ENCODE measurements at regions not wholly inside any gene's neighbourhood (a gene's known extent, or its start where the extent isn't known, plus 50 kb on each side); places are given as distances from the start of the nearest gene placed in this dataset.

- no peak for TF ChIP-seq CTCF (IDR thresholded peaks at IDR 0.05; ENCODE audit: unreplicated experiment in 3 of 3)
- Mint-ChIP-seq H3K27ac (no peak overlapping the region), H3K27me3 (ENCODE audit: low read depth) (peaks cover 60% of the 10 kb centered on the region), H3K4me3 (no peak overlapping the region), H3K4me1 (no peaks in the 10 kb centered on the region), H3K9me3 (no peaks in the 10 kb centered on the region), H3K36me3 (ENCODE audit: low read depth) (no peaks in the 10 kb centered on the region)
Measured at GRCh38 chr11:11772865-11773515, 68.8 kb upstream of the USP47 start.

- H3K27me3 Mint-ChIP-seq (ENCODE audit: low read depth): peaks cover 71% of the 10 kb centered on the region
- no peaks in the 10 kb centered on the region for H3K36me3 Mint-ChIP-seq (ENCODE audit: low read depth)
- no peaks in the 10 kb centered on the region for H3K4me1 Mint-ChIP-seq
- no peak for TF ChIP-seq CTCF (IDR thresholded peaks at IDR 0.05; ENCODE audit: unreplicated experiment in 3 of 3)
- peaks cover 3% of the 10 kb centered on the region for H3K9me3 Mint-ChIP-seq
- no peak overlapping the region for H3K4me3 Mint-ChIP-seq
- H3K27ac Mint-ChIP-seq: no peak overlapping the region
Measured at GRCh38 chr11:11770921-11771486, 70.8 kb upstream of the USP47 start.

- no peak overlapping the region for H3K4me3 Mint-ChIP-seq
- H3K4me1 Mint-ChIP-seq: no peaks in the 10 kb centered on the region
- TF ChIP-seq CTCF (IDR thresholded peaks at IDR 0.05; ENCODE audit: unreplicated experiment in 3 of 3): no peak
- no peaks in the 10 kb centered on the region for H3K36me3 Mint-ChIP-seq (ENCODE audit: low read depth)
- no peak overlapping the region for H3K27ac Mint-ChIP-seq
- peaks cover 66% of the 10 kb centered on the region for H3K27me3 Mint-ChIP-seq (ENCODE audit: low read depth)
- peaks cover 3% of the 10 kb centered on the region for H3K9me3 Mint-ChIP-seq
Measured at GRCh38 chr11:11770296-11770695, 71.5 kb upstream of the USP47 start.

GRCh38 chr11:11769782-11770181 lies 72.0 kb upstream of the USP47 start:
- Mint-ChIP-seq H3K4me3 (no peak overlapping the region), H3K36me3 (ENCODE audit: low read depth) (no peaks in the 10 kb centered on the region), H3K9me3 (peaks cover 3% of the 10 kb centered on the region), H3K27ac (no peak overlapping the region), H3K4me1 (no peaks in the 10 kb centered on the region), H3K27me3 (ENCODE audit: low read depth) (peaks cover 61% of the 10 kb centered on the region)
- no peak for TF ChIP-seq CTCF (IDR thresholded peaks at IDR 0.05; ENCODE audit: unreplicated experiment in 3 of 3)

GRCh38 chr11:11769362-11769761 lies 72.4 kb upstream of the USP47 start:
- no peak overlapping the region for H3K4me3 Mint-ChIP-seq
- no peaks in the 10 kb centered on the region for H3K36me3 Mint-ChIP-seq (ENCODE audit: low read depth)
- H3K27me3 Mint-ChIP-seq (ENCODE audit: low read depth): peaks cover 57% of the 10 kb centered on the region
- no peak for TF ChIP-seq CTCF (IDR thresholded peaks at IDR 0.05; ENCODE audit: unreplicated experiment in 3 of 3)
- no peak overlapping the region for H3K27ac Mint-ChIP-seq
- H3K9me3 Mint-ChIP-seq: peaks cover 3% of the 10 kb centered on the region
- no peaks in the 10 kb centered on the region for H3K4me1 Mint-ChIP-seq

- no peaks in the 10 kb centered on the region for H3K36me3 Mint-ChIP-seq (ENCODE audit: low read depth)
- H3K9me3 Mint-ChIP-seq: peaks cover 3% of the 10 kb centered on the region
- no peak overlapping the region for H3K4me3 Mint-ChIP-seq
- H3K4me1 Mint-ChIP-seq: no peaks in the 10 kb centered on the region
- no peak overlapping the region for H3K27ac Mint-ChIP-seq
- TF ChIP-seq CTCF (IDR thresholded peaks at IDR 0.05; ENCODE audit: unreplicated experiment in 3 of 3): no peak
- peaks cover 53% of the 10 kb centered on the region for H3K27me3 Mint-ChIP-seq (ENCODE audit: low read depth)
Measured at GRCh38 chr11:11764423-11764803, 77.4 kb upstream of the USP47 start.

Data from nephron (organoid).